HEK293T (cell line): ENCODE measurements at regions not wholly inside any gene's neighbourhood (a gene's known extent, or its start where the extent isn't known, plus 50 kb on each side); places are given as distances from the start of the nearest gene placed in this dataset.

Source experiments
- ARNT ChIP-seq: fragments of 450-650 bp; IDR thresholded peaks from 2 replicates; pipeline ENCODE4 v1.6.1; 2017; ENCODE audit warnings: mild to moderate bottlenecking
- BHLHE40 ChIP-seq: fragments of 450-650 bp; IDR thresholded peaks from 2 replicates; pipeline ENCODE4 v1.6.1; 2016; ENCODE audit warnings: mild to moderate bottlenecking, moderate library complexity, borderline replicate concordance
- CTBP1 ChIP-seq: fragments of 450-650 bp; IDR thresholded peaks from 2 replicates; pipeline ENCODE4 v1.6.1; 2016; ENCODE audit warnings: borderline replicate concordance
- ELF4 ChIP-seq: fragments of 450-650 bp; IDR thresholded peaks from 2 replicates; pipeline ENCODE4 v1.6.1; 2017; ENCODE audit warnings: antibody characterized with exemption
- FOXA1 ChIP-seq: fragments of 450-650 bp; IDR thresholded peaks from 2 replicates; pipeline ENCODE4 v1.6.1; 2016; ENCODE audit warnings: mild to moderate bottlenecking
- FOXM1 ChIP-seq: fragments of 450-650 bp; IDR thresholded peaks from 2 replicates; pipeline ENCODE4 v1.6.1; 2017; ENCODE audit warnings: mild to moderate bottlenecking, borderline replicate concordance
- HDGF ChIP-seq: fragments of 450-650 bp; IDR thresholded peaks from 2 replicates; pipeline ENCODE4 v1.6.1; 2017; ENCODE audit warnings: antibody characterized with exemption, borderline replicate concordance
- L3MBTL2 ChIP-seq: fragments of 450-650 bp; conservative IDR thresholded peaks from 2 replicates; pipeline ENCODE4 v1.6.1; 2016; ENCODE audit warnings: mild to moderate bottlenecking
- NFRKB ChIP-seq: fragments of 450-650 bp; IDR thresholded peaks from 2 replicates; pipeline ENCODE4 v1.6.1; 2016; ENCODE audit warnings: mild to moderate bottlenecking, moderate library complexity
- SP1 ChIP-seq: fragments of 450-650 bp; IDR thresholded peaks from 2 replicates; pipeline ENCODE4 v1.6.1; 2017
- SUZ12 ChIP-seq: fragments of 450-650 bp; IDR thresholded peaks from 2 replicates; pipeline ENCODE4 v1.6.1; 2016; ENCODE audit warnings: mild to moderate bottlenecking
- TARDBP ChIP-seq: fragments of 450-650 bp; IDR thresholded peaks from 2 replicates; pipeline ENCODE4 v1.6.1; 2016
- TF ChIP-seq, protein P1 (sequence below): fragments of 450-650 bp; IDR thresholded peaks from 2 replicates; pipeline ENCODE4 v1.6.1; 2016

DNA sequence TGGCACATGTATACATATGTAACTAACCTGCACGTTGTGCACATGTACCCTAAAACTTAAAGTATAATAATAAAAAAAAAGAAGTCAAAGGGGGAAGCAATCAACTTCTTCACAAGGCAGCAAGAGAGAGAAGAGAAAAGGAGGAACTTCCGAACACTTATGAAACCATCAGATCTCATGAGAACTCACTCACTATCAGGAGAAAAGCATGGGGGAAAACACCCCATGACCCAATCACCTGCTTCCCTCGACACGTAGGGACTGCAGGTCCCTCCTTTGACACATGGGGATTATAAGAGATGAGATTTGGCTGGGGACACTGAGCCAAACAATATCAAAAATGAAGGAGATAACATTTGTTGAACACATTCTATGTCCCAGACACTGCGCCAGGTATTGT, 94.8 kb upstream of the PHACTR1 start:
- no peak for TF ChIP-seq SP1
- TF ChIP-seq TARDBP: no peak
- no peak for TF ChIP-seq ELF4
- no peak for TF ChIP-seq L3MBTL2
- TF ChIP-seq SUZ12: no peak
- TF ChIP-seq ARNT: no peak
- TF ChIP-seq FOXA1: no peak
- no peak for TF ChIP-seq FOXM1
- TF ChIP-seq, protein P1, sequence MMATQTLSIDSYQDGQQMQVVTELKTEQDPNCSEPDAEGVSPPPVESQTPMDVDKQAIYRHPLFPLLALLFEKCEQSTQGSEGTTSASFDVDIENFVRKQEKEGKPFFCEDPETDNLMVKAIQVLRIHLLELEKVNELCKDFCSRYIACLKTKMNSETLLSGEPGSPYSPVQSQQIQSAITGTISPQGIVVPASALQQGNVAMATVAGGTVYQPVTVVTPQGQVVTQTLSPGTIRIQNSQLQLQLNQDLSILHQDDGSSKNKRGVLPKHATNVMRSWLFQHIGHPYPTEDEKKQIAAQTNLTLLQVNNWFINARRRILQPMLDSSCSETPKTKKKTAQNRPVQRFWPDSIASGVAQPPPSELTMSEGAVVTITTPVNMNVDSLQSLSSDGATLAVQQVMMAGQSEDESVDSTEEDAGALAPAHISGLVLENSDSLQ: no peak
- TF ChIP-seq NFRKB: no peak
- TF ChIP-seq HDGF: no peak
- TF ChIP-seq BHLHE40: no peak
- TF ChIP-seq CTBP1: no peak
